ENCODE measurements at regions not wholly inside any gene's neighbourhood (a gene's known extent, or its start where the extent isn't known, plus 50 kb on each side); places are given as distances from the start of the nearest gene placed in this dataset.

GRCh38 chr2:19187323-19188020, 171.0 kb downstream of the OSR1 start:
- no peak for TF ChIP-seq CTCF (IDR thresholded peaks at IDR 0.05; ENCODE audit: borderline replicate concordance, extremely low read depth, low read length, poor library complexity, severe bottlenecking)
- TF ChIP-seq EZH2 (IDR thresholded peaks at IDR 0.05; ENCODE audit: borderline replicate concordance, low read depth, low read length, severe bottlenecking), result no peak
